Activated T-helper 17 cell treated with anti-CD3 and anti-CD28 coated beads, Interleukin-2, amount 50 U/mL, for 72 hours (primary cell): ENCODE measurements at regions not wholly inside any gene's neighbourhood (a gene's known extent, or its start where the extent isn't known, plus 50 kb on each side); places are given as distances from the start of the nearest gene placed in this dataset.
"Not testable (repeated sequence)": the region's sequence is repeated elsewhere in the genome, so short reads cannot be mapped to it uniquely, and the experiment has no call there.

Source experiments
- ATAC-seq: fragments of 150-1000 bp; cut with Tn5 transposase; replicated peaks from 2 replicates; pipeline ENCODE4 v1.10.0; 2021; ENCODE audit warnings: mild to moderate bottlenecking, moderate library complexity
- H3K27ac Mint-ChIP-seq: one replicate; pipeline ENCODE4 v1.8.0; 2022; ENCODE audit warnings: mixed read lengths
- H3K27me3 Mint-ChIP-seq: one replicate; pipeline ENCODE4 v1.8.0; 2022; ENCODE audit warnings: mixed read lengths
- H3K36me3 Mint-ChIP-seq: one replicate; pipeline ENCODE4 v1.8.0; 2022; ENCODE audit warnings: low read depth, mild to moderate bottlenecking, mixed read lengths
- H3K4me1 Mint-ChIP-seq: one replicate; pipeline ENCODE4 v1.8.0; 2022; ENCODE audit warnings: mixed read lengths
- H3K4me3 Mint-ChIP-seq: one replicate; pipeline ENCODE4 v1.8.0; 2022; ENCODE audit warnings: mild to moderate bottlenecking, mixed read lengths
- H3K9me3 Mint-ChIP-seq: one replicate; pipeline ENCODE4 v1.8.0; 2022; ENCODE audit warnings: mixed read lengths

- not testable (repeated sequence) for ATAC-seq, H3K4me3 Mint-ChIP-seq, H3K27me3 Mint-ChIP-seq, H3K36me3 Mint-ChIP-seq, H3K4me1 Mint-ChIP-seq, H3K27ac Mint-ChIP-seq
- peaks cover 19% of the 10 kb centered on the region for H3K9me3 Mint-ChIP-seq
Measured at GRCh38 chr7:138339229-138339628, 120.8 kb upstream of the TRIM24 start.

- H3K27me3 Mint-ChIP-seq, result no peaks in the 10 kb centered on the region
- H3K9me3 Mint-ChIP-seq, result peaks cover 26% of the 10 kb centered on the region
- no peaks in the 10 kb centered on the region for H3K4me1 Mint-ChIP-seq
- H3K4me3 Mint-ChIP-seq, result no peak overlapping the region
- no peak for ATAC-seq
- H3K27ac Mint-ChIP-seq, result no peak overlapping the region
- no peaks in the 10 kb centered on the region for H3K36me3 Mint-ChIP-seq
Measured at GRCh38 chr7:138342990-138343389, 117.1 kb upstream of the TRIM24 start.

GRCh38 chr7:138345567-138345966 lies 114.5 kb upstream of the TRIM24 start:
- no peaks in the 10 kb centered on the region for H3K27me3 Mint-ChIP-seq
- ATAC-seq, result no peak
- no peak overlapping the region for H3K4me3 Mint-ChIP-seq
- no peak overlapping the region for H3K27ac Mint-ChIP-seq
- H3K36me3 Mint-ChIP-seq, result no peaks in the 10 kb centered on the region
- H3K9me3 Mint-ChIP-seq, result peaks cover 16% of the 10 kb centered on the region
- H3K4me1 Mint-ChIP-seq, result no peaks in the 10 kb centered on the region

GRCh38 chr7:138346975-138347374 lies 113.1 kb upstream of the TRIM24 start:
- no peak overlapping the region for H3K27ac Mint-ChIP-seq
- no peaks in the 10 kb centered on the region for H3K27me3 Mint-ChIP-seq
- no peak for ATAC-seq
- H3K4me3 Mint-ChIP-seq, result no peak overlapping the region
- H3K9me3 Mint-ChIP-seq, result peaks cover 10% of the 10 kb centered on the region
- no peaks in the 10 kb centered on the region for H3K36me3 Mint-ChIP-seq
- H3K4me1 Mint-ChIP-seq, result no peaks in the 10 kb centered on the region

- ATAC-seq, result no peak
- Mint-ChIP-seq H3K27ac (no peak overlapping the region), H3K4me1 (no peaks in the 10 kb centered on the region), H3K36me3 (no peaks in the 10 kb centered on the region), H3K27me3 (no peaks in the 10 kb centered on the region), H3K4me3 (no peak overlapping the region), H3K9me3 (peaks cover 13% of the 10 kb centered on the region)
Measured at GRCh38 chr7:138349841-138350700, 110.0 kb upstream of the TRIM24 start.

- Mint-ChIP-seq H3K27ac (no peak overlapping the region), H3K4me1 (no peaks in the 10 kb centered on the region), H3K4me3 (no peak overlapping the region), H3K9me3 (peaks cover 8% of the 10 kb centered on the region), H3K27me3 (no peaks in the 10 kb centered on the region), H3K36me3 (no peaks in the 10 kb centered on the region)
- no peak for ATAC-seq
Measured at GRCh38 chr7:138350701-138351357, 109.2 kb upstream of the TRIM24 start.

- Mint-ChIP-seq H3K27me3 (no peaks in the 10 kb centered on the region), H3K36me3 (no peaks in the 10 kb centered on the region)
Measured at GRCh38 chr7:138352570-138353461, 107.2 kb upstream of the TRIM24 start.

GRCh38 chr7:138354066-138354465 lies 106.0 kb upstream of the TRIM24 start:
- no peak for ATAC-seq
- Mint-ChIP-seq H3K4me1 (no peaks in the 10 kb centered on the region), H3K9me3 (peaks cover 4% of the 10 kb centered on the region), H3K4me3 (no peak overlapping the region), H3K36me3 (no peaks in the 10 kb centered on the region), H3K27me3 (no peaks in the 10 kb centered on the region), H3K27ac (no peak overlapping the region)

More at GRCh38 chr7:138352570-138353461, 107.2 kb upstream of the TRIM24 start:
- Mint-ChIP-seq H3K9me3 (peaks cover 4% of the 10 kb centered on the region), H3K4me3 (no peak overlapping the region), H3K27ac (no peak overlapping the region), H3K4me1 (no peaks in the 10 kb centered on the region)
- no peak for ATAC-seq

- Mint-ChIP-seq H3K27me3 (no peaks in the 10 kb centered on the region), H3K9me3 (peaks cover 4% of the 10 kb centered on the region), H3K36me3 (no peaks in the 10 kb centered on the region), H3K27ac (no peak overlapping the region), H3K4me1 (no peaks in the 10 kb centered on the region), H3K4me3 (no peak overlapping the region)
- no peak for ATAC-seq
Measured at GRCh38 chr7:138355254-138355653, 104.8 kb upstream of the TRIM24 start.

GRCh38 chr7:138358850-138359341 lies 101.2 kb upstream of the TRIM24 start:
- Mint-ChIP-seq H3K36me3 (no peaks in the 10 kb centered on the region), H3K9me3 (no peaks in the 10 kb centered on the region), H3K27ac (no peak overlapping the region), H3K4me3 (no peak overlapping the region), H3K4me1 (no peaks in the 10 kb centered on the region), H3K27me3 (no peaks in the 10 kb centered on the region)
- no peak for ATAC-seq

GRCh38 chr7:138359870-138360559 lies 100.0 kb upstream of the TRIM24 start:
- Mint-ChIP-seq H3K27ac (no peak overlapping the region), H3K4me1 (no peaks in the 10 kb centered on the region), H3K9me3 (no peaks in the 10 kb centered on the region), H3K27me3 (no peaks in the 10 kb centered on the region), H3K36me3 (no peaks in the 10 kb centered on the region), H3K4me3 (no peak overlapping the region)
- ATAC-seq, result no peak

GRCh38 chr7:138363721-138364120 lies 96.3 kb upstream of the TRIM24 start:
- no peak overlapping the region for H3K27ac Mint-ChIP-seq
- ATAC-seq, result no peak
- H3K36me3 Mint-ChIP-seq, result no peaks in the 10 kb centered on the region
- H3K4me1 Mint-ChIP-seq, result no peaks in the 10 kb centered on the region
- peaks cover 4% of the 10 kb centered on the region for H3K9me3 Mint-ChIP-seq
- no peak overlapping the region for H3K4me3 Mint-ChIP-seq
- H3K27me3 Mint-ChIP-seq, result no peaks in the 10 kb centered on the region

- not testable (repeated sequence) for ATAC-seq, H3K27me3 Mint-ChIP-seq
- H3K9me3 Mint-ChIP-seq, result peaks cover 11% of the 10 kb centered on the region
Measured at GRCh38 chr7:138366137-138366536, 93.9 kb upstream of the TRIM24 start.

GRCh38 chr7:138366676-138367075 lies 93.4 kb upstream of the TRIM24 start:
- not testable (repeated sequence) for H3K4me3 Mint-ChIP-seq, H3K27me3 Mint-ChIP-seq, H3K36me3 Mint-ChIP-seq, H3K27ac Mint-ChIP-seq, H3K4me1 Mint-ChIP-seq, ATAC-seq
- peaks cover 12% of the 10 kb centered on the region for H3K9me3 Mint-ChIP-seq

More at GRCh38 chr7:138366137-138366536, 93.9 kb upstream of the TRIM24 start:
- not testable (repeated sequence) for H3K27ac Mint-ChIP-seq, H3K4me3 Mint-ChIP-seq, H3K36me3 Mint-ChIP-seq, H3K4me1 Mint-ChIP-seq
